22Rv1 (cell line): ENCODE measurements at regions not wholly inside any gene's neighbourhood (a gene's known extent, or its start where the extent isn't known, plus 50 kb on each side); places are given as distances from the start of the nearest gene placed in this dataset.

Experiments used
- H3K27ac ChIP-seq: fragments of 450-650 bp; 2 replicates; pipeline ENCODE4 v1.5.1; 2017
- CTCF ChIP-seq: fragments of 450-650 bp; IDR thresholded peaks from 2 replicates; pipeline ENCODE4 v1.5.1; 2017; ENCODE audit warnings: mild to moderate bottlenecking
- ZFX ChIP-seq: fragments of 450-650 bp; IDR thresholded peaks from 2 replicates; pipeline ENCODE4 v1.6.1; 2017; ENCODE audit warnings: antibody characterized with exemption, borderline replicate concordance

- TF ChIP-seq ZFX (no peak), CTCF (no peak)
- no peak overlapping the region for H3K27ac ChIP-seq
These were observed 91.0 kb downstream of the MARCHF4 start for GRCh38 chr2:216281316-216281715.

GRCh38 chr2:216279459-216279858 lies 92.8 kb downstream of the MARCHF4 start:
- TF ChIP-seq ZFX: no peak
- no peak for TF ChIP-seq CTCF
- H3K27ac ChIP-seq: no peak overlapping the region

DNA sequence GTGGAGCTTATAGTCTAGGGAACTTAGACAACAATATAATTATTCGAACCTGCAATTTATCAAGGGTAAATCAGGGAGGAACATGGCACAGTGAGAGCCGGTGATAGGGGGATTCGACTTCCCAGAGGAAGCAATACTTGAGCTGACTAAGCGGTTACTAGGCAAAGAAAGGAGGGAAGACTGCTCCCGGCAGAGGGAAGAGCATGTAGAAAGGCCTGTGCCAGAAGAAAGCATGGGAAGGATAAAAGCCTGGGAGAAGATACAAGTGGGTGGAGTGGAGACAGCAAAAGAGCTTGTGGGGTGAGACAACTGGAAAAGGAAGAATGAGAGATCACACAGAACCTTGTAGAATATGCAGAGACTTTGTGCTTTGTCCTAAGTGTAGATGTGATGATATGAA lies 93.3 kb downstream of the MARCHF4 start:
- TF ChIP-seq CTCF (no peak), ZFX (no peak)
- no peak overlapping the region for H3K27ac ChIP-seq

DNA sequence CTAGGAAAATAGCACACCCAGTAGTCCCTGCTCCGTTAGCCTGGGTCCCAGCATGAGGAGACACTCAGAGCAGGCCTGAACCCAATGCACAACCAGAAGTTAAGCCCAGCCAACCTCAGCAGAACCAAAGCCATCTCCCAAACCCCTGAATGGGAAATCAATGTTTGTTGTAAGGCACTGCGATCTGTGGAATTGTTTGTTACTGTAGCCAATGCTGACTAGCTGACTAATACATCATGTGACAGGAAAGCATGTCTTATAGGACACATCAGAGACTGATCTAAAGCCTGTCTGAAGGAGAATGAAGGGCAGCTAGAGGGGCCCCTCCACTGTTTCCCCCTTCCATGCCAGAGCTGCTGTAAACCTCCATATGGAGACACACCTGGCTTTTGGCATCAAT lies 96.4 kb downstream of the MARCHF4 start:
- TF ChIP-seq CTCF: no peak
- TF ChIP-seq ZFX: no peak
- H3K27ac ChIP-seq: no peak overlapping the region

GRCh38 chr2:216274194-216274840 lies 98.0 kb downstream of the MARCHF4 start:
- no peak overlapping the region for H3K27ac ChIP-seq
- TF ChIP-seq CTCF (no peak), ZFX (no peak)

DNA sequence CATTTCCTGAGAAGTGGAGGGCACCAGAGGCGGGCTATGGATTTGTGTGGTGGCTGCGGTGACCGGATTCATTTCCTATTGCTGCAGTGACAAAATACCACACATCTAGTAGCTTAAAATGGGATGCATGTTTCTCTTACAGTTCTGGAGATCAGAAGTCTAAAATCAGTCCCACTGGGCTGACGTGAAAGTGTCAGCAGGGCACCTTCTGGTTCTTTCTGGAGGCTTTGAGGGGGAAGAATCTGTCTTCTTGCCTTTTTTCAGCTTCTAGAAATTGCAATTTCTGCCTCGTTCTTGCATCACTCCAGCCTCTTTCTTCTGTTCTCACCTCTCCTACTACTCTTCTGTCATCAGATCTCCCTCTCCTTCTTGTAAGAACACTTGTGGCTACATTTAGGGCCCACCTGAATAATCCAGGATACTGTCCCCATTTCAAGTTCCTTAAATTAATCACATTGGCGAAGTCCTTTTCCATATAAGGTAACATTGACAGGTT lies 111.2 kb downstream of the MARCHF4 start:
- no peak overlapping the region for H3K27ac ChIP-seq
- no peak for TF ChIP-seq CTCF

- H3K27ac ChIP-seq: no peak overlapping the region
- TF ChIP-seq CTCF: no peak
- TF ChIP-seq ZFX: no peak
These were observed 111.7 kb downstream of the MARCHF4 start for GRCh38 chr2:216260629-216261028.
